ENCODE measurements at regions not wholly inside any gene's neighbourhood (a gene's known extent, or its start where the extent isn't known, plus 50 kb on each side); places are given as distances from the start of the nearest gene placed in this dataset.

GRCh38 chr3:88312256-88312655, 162.5 kb downstream of the C3orf38 start:
- DNase-seq (ENCODE audit: extremely low read depth, low read depth): no peak
- TF ChIP-seq CTCF (IDR thresholded peaks at IDR 0.05; ENCODE audit: low read depth, low read length): no peak

- no peak for TF ChIP-seq CTCF (IDR thresholded peaks at IDR 0.05; ENCODE audit: low read depth, low read length)
Observed at GRCh38 chr3:88318067-88318466, 168.3 kb downstream of the C3orf38 start.

GRCh38 chr3:88321363-88322050, 171.7 kb downstream of the C3orf38 start:
- DNase-seq (ENCODE audit: extremely low read depth, low read depth): no peak
- no peak for TF ChIP-seq CTCF (IDR thresholded peaks at IDR 0.05; ENCODE audit: low read depth, low read length)

More at GRCh38 chr3:88318067-88318466, 168.3 kb downstream of the C3orf38 start:
- no peak for DNase-seq (ENCODE audit: extremely low read depth, low read depth)

- no peak for DNase-seq (ENCODE audit: extremely low read depth, low read depth)
Observed at GRCh38 chr3:88324788-88325187, 175.0 kb downstream of the C3orf38 start.

DNA sequence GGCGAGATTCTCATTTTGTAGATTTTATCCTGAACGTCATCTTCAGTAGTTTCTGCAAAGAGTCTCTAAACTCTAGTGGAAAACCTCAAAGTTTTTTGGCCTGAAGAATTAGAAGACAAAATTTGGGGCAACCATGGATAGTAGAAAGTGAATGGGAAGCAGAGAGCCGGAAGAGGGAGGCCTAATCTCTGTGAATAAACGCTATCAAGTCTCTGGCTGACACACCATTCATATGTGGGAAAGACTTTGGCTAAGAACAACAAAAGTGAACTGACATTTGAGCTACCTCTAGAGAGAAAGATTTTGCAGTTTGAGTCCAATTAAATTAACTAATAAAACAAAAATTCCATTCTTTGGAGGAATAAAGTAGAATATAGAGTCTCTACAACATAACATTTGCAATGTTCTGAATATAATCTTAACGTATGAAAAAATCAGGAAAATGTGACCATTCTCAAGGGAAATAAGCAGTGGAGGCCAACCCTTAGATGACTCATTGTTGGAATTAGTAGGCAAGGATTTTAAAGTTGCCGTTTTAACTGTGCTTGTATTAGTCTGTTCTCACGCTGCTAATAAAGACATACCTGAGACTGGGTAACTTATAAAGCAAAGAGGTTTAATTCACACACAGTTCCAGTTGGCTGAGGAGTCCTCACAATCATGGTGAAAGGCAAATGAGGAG, 184.6 kb downstream of the C3orf38 start:
- no peak for TF ChIP-seq CTCF (IDR thresholded peaks at IDR 0.05; ENCODE audit: low read depth, low read length)
- no peak for DNase-seq (ENCODE audit: extremely low read depth, low read depth)

More at GRCh38 chr3:88324788-88325187, 175.0 kb downstream of the C3orf38 start:
- no peak for TF ChIP-seq CTCF (IDR thresholded peaks at IDR 0.05; ENCODE audit: low read depth, low read length)

DNA sequence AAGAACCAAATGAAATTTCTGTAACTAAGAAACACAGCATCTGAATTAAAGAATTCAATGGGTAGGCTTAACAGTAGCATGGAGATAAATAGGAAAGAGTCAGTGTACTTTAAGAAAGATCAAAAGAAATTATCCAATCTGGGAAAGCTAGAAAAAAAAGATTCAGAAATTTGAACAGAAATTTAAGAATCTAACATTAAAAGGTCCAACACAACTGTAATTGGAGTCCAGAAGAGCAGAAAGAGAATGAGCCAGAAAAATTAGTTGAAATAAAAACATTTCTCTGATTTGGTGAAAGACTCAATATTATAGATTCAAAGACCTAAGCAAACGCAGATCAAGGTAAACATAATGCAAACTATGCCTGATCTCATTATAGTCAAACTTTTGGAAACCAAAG, 187.1 kb downstream of the C3orf38 start:
- no peak for DNase-seq (ENCODE audit: extremely low read depth, low read depth)
- TF ChIP-seq CTCF (IDR thresholded peaks at IDR 0.05; ENCODE audit: low read depth, low read length): no peak

- DNase-seq (ENCODE audit: extremely low read depth, low read depth): no peak
- no peak for TF ChIP-seq CTCF (IDR thresholded peaks at IDR 0.05; ENCODE audit: low read depth, low read length)
Observed at GRCh38 chr3:88343264-88343663, 193.5 kb downstream of the C3orf38 start.

All from AG09319 (cell line).